Progenitor cell of endocrine pancreas (in vitro differentiated cells): ENCODE measurements at regions not wholly inside any gene's neighbourhood (a gene's known extent, or its start where the extent isn't known, plus 50 kb on each side); places are given as distances from the start of the nearest gene placed in this dataset.

Source experiments
- DNase-seq: peaks from one replicate; pipeline ENCODE4 v3.0.0; 2021; ENCODE audit warnings: low spot score; ENCODE audit not compliant: unreplicated experiment
- H3K27ac Mint-ChIP-seq: 2 replicates; pipeline ENCODE4 v1.8.0; 2021; ENCODE audit warnings: mild to moderate bottlenecking, moderate library complexity, mixed read lengths
- H3K27me3 Mint-ChIP-seq: 2 replicates; pipeline ENCODE4 v1.8.0; 2021; ENCODE audit warnings: mixed read lengths
- H3K36me3 Mint-ChIP-seq: 2 replicates; pipeline ENCODE4 v1.8.0; 2022; ENCODE audit warnings: mixed read lengths; ENCODE audit not compliant: insufficient read depth
- H3K4me1 Mint-ChIP-seq: 2 replicates; pipeline ENCODE4 v1.8.0; 2021; ENCODE audit warnings: low read depth, mixed read lengths
- H3K4me3 Mint-ChIP-seq: 2 replicates; pipeline ENCODE4 v1.8.0; 2021; ENCODE audit warnings: low read depth, mild to moderate bottlenecking, moderate library complexity, mixed read lengths
- H3K9me3 Mint-ChIP-seq: 2 replicates; pipeline ENCODE4 v1.8.0; 2021; ENCODE audit warnings: low read depth, mixed read lengths
- CTCF ChIP-seq: fragments of 200-600 bp; sonication (generic); IDR thresholded peaks from one replicate; pipeline ENCODE4 v1.5.0; 2021; ENCODE audit warnings: antibody characterized with exemption, mild to moderate bottlenecking; ENCODE audit not compliant: unreplicated experiment

- TF ChIP-seq CTCF, result no peak
- Mint-ChIP-seq H3K4me1 (peaks cover 10% of the 10 kb centered on the region), H3K27ac (no peak overlapping the region), H3K9me3 (no peaks in the 10 kb centered on the region), H3K27me3 (no peaks in the 10 kb centered on the region), H3K4me3 (no peak overlapping the region), H3K36me3 (no peaks in the 10 kb centered on the region)
- no peak for DNase-seq
Observed at GRCh38 chr7:46742601-46743000, 821.5 kb upstream of the IGFBP3 start.

- TF ChIP-seq CTCF, result no peak
- no peak overlapping the region for H3K27ac Mint-ChIP-seq
Observed at GRCh38 chr7:46741938-46742540, 821.0 kb upstream of the IGFBP3 start.

GRCh38 chr7:46741181-46741580 lies 820.1 kb upstream of the IGFBP3 start:
- Mint-ChIP-seq H3K4me3 (no peak overlapping the region), H3K4me1 (peaks cover 10% of the 10 kb centered on the region), H3K36me3 (no peaks in the 10 kb centered on the region), H3K9me3 (no peaks in the 10 kb centered on the region), H3K27me3 (no peaks in the 10 kb centered on the region), H3K27ac (no peak overlapping the region)
- TF ChIP-seq CTCF, result no peak
- DNase-seq, result no peak

More at GRCh38 chr7:46741938-46742540, 821.0 kb upstream of the IGFBP3 start:
- H3K27me3 Mint-ChIP-seq, result no peaks in the 10 kb centered on the region
- H3K36me3 Mint-ChIP-seq, result no peaks in the 10 kb centered on the region
- no peak overlapping the region for H3K4me3 Mint-ChIP-seq
- H3K9me3 Mint-ChIP-seq, result no peaks in the 10 kb centered on the region
- peaks cover 10% of the 10 kb centered on the region for H3K4me1 Mint-ChIP-seq
- no peak for DNase-seq

GRCh38 chr7:46739518-46740234 lies 818.6 kb upstream of the IGFBP3 start:
- Mint-ChIP-seq H3K27ac (no peak overlapping the region), H3K9me3 (peaks cover 2% of the 10 kb centered on the region), H3K4me1 (peaks cover 10% of the 10 kb centered on the region), H3K27me3 (no peaks in the 10 kb centered on the region), H3K36me3 (no peaks in the 10 kb centered on the region), H3K4me3 (no peak overlapping the region)
- TF ChIP-seq CTCF, result no peak
- no peak for DNase-seq

GRCh38 chr7:46738796-46739195 lies 817.7 kb upstream of the IGFBP3 start:
- Mint-ChIP-seq H3K9me3 (peaks cover 3% of the 10 kb centered on the region), H3K4me3 (no peak overlapping the region), H3K36me3 (no peaks in the 10 kb centered on the region), H3K4me1 (peaks cover 10% of the 10 kb centered on the region), H3K27ac (no peak overlapping the region), H3K27me3 (no peaks in the 10 kb centered on the region)
- TF ChIP-seq CTCF, result no peak
- DNase-seq, result no peak
